ENCODE measurements at regions not wholly inside any gene's neighbourhood (a gene's known extent, or its start where the extent isn't known, plus 50 kb on each side); places are given as distances from the start of the nearest gene placed in this dataset.

GRCh38 chr16:48932216-48932855 lies 322.4 kb upstream of the N4BP1 start:
- no peaks in the 10 kb centered on the region for H3K36me3 ChIP-seq (ENCODE audit: control insufficient read depth in 4 of 4, insufficient read depth in 4 of 4, low read length in 3 of 4)
- ChIA-PET CTCF (no interaction called here), POLR2A (no interaction called here)
- DNase-seq: no peak
- WGBS (ENCODE audit: insufficient coverage): 75% methylated on average over 8 of the region's 9 CpGs
- no peaks in the 10 kb centered on the region for H3K27me3 ChIP-seq (replicated peaks in 2 of 5; ENCODE audit: control insufficient read depth in 4 of 5, insufficient read depth in 5 of 5, low read length in 4 of 5)
- H3K9me3 ChIP-seq (ENCODE audit: control extremely low read depth in 1 of 5, control insufficient read depth in 4 of 5, insufficient read depth in 2 of 5, low read depth in 1 of 5, low read length in 4 of 5): peaks cover 0 to 12% (median 9%) of the 10 kb centered on the region in 5 experiments
- H3K27ac ChIP-seq (ENCODE audit: insufficient read depth in 1 of 2, low read depth in 1 of 2, low read length in 2 of 2, poor library complexity in 1 of 2, severe bottlenecking in 2 of 2): no peak overlapping the region
- H3K4me3 ChIP-seq (ENCODE audit: control insufficient read depth in 1 of 7, extremely low read depth in 1 of 7, insufficient read depth in 4 of 7, low read depth in 2 of 7, low read length in 6 of 7): no peak overlapping the region
- H3K4me1 ChIP-seq (ENCODE audit: control extremely low read depth in 1 of 4, control insufficient read depth in 4 of 4, insufficient read depth in 4 of 4, low read length in 3 of 4): no peaks in the 10 kb centered on the region

- Histone ChIP-seq H3K27ac (ENCODE audit: insufficient read depth in 1 of 2, low read depth in 1 of 2, low read length in 2 of 2, poor library complexity in 1 of 2, severe bottlenecking in 2 of 2) (no peak overlapping the region), H3K4me1 (ENCODE audit: control extremely low read depth in 1 of 4, control insufficient read depth in 4 of 4, insufficient read depth in 4 of 4, low read length in 3 of 4) (no peaks in the 10 kb centered on the region), H3K36me3 (ENCODE audit: control insufficient read depth in 4 of 4, insufficient read depth in 4 of 4, low read length in 3 of 4) (no peaks in the 10 kb centered on the region), H3K4me3 (ENCODE audit: control insufficient read depth in 1 of 7, extremely low read depth in 1 of 7, insufficient read depth in 4 of 7, low read depth in 2 of 7, low read length in 6 of 7) (no peak overlapping the region), H3K9me3 (ENCODE audit: control extremely low read depth in 1 of 5, control insufficient read depth in 4 of 5, insufficient read depth in 2 of 5, low read depth in 1 of 5, low read length in 4 of 5) (peaks cover 0 to 12% (median 9%) of the 10 kb centered on the region in 5 experiments), H3K27me3 (replicated peaks in 2 of 5; ENCODE audit: control insufficient read depth in 4 of 5, insufficient read depth in 5 of 5, low read length in 4 of 5) (no peaks in the 10 kb centered on the region)
- POLR2A ChIA-PET: no interaction called here
- 97% methylated on average over 3 of the region's 4 CpGs for WGBS (ENCODE audit: insufficient coverage)
- DNase-seq: no peak
- CTCF ChIA-PET: no interaction called here
Measured at GRCh38 chr16:48930951-48931553, 321.1 kb upstream of the N4BP1 start.

DNA sequence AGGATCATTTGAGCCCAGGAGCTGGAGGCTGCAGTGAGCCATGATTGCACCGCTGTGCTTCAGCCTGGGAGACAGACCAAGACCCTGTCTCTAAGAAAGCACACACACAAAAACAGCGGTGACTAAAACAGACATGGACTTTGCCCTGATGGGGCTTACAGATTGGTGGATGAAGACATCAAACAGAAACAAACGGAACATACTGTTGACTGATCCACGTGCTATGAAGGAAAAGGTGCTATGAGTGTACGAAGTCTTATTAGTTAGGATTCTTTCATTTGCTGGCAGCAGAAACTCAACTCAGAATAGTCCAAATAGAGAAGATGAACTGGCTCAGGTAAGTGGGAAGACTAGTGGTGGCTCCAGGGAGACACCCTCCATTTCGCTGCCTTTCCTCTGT lies 309.8 kb upstream of the N4BP1 start:
- H3K9me3 ChIP-seq (ENCODE audit: control extremely low read depth in 1 of 5, control insufficient read depth in 4 of 5, insufficient read depth in 2 of 5, low read depth in 1 of 5, low read length in 4 of 5): no peaks in the 10 kb centered on the region
- H3K4me3 ChIP-seq (ENCODE audit: control insufficient read depth in 1 of 7, extremely low read depth in 1 of 7, insufficient read depth in 4 of 7, low read depth in 2 of 7, low read length in 6 of 7): no peak overlapping the region
- no peak overlapping the region for H3K27ac ChIP-seq (ENCODE audit: insufficient read depth in 1 of 2, low read depth in 1 of 2, low read length in 2 of 2, poor library complexity in 1 of 2, severe bottlenecking in 2 of 2)
- ChIA-PET POLR2A (no interaction called here), CTCF (no interaction called here)
- whole genome bisulfite sequencing (ENCODE audit: insufficient coverage): 94% methylated on average over 5 of the region's 6 CpGs
- H3K27me3 ChIP-seq (replicated peaks in 2 of 5; ENCODE audit: control insufficient read depth in 4 of 5, insufficient read depth in 5 of 5, low read length in 4 of 5): no peaks in the 10 kb centered on the region
- H3K4me1 ChIP-seq (ENCODE audit: control extremely low read depth in 1 of 4, control insufficient read depth in 4 of 4, insufficient read depth in 4 of 4, low read length in 3 of 4): no peaks in the 10 kb centered on the region
- DNase-seq: no peak
- no peaks in the 10 kb centered on the region for H3K36me3 ChIP-seq (ENCODE audit: control insufficient read depth in 4 of 4, insufficient read depth in 4 of 4, low read length in 3 of 4)

DNA sequence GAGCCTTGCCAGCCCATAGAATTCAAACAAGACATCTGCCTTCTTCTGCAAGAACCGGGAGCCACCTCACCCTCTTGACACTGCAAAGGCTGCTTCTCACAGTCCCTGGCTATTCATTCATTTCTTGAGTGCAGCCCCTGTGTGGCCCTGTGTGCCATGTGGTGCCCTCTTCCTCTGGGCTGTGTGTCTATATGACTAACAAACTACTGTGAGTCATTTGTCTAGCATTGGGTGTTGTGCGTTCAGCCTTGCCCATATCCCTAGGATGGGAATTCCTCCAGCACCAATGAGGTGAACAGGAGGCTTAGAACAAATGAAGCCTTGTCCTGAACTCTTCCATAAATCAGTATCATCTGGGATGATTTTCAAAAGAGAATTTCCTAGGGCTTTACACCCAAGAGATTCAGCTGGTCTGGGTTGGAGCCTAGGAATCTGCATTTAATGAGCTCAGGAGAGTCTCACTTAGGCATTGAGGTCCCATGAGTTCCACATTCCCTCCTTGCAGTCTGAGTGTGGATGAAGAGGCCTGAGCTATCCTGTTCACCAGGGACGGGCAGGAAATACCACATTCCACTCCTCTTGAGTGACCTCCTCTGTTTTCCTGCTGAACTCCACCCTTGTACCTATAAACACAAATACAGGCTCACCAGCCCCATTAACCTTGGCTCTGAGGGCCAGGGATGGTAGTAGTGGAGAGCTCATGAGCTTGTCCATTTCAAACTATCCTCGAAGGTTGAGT lies 308.7 kb upstream of the N4BP1 start:
- ChIA-PET POLR2A (no interaction called here), CTCF (no interaction called here)
- no peak overlapping the region for H3K27ac ChIP-seq (ENCODE audit: insufficient read depth in 1 of 2, low read depth in 1 of 2, low read length in 2 of 2, poor library complexity in 1 of 2, severe bottlenecking in 2 of 2)
- H3K27me3 ChIP-seq (replicated peaks in 2 of 5; ENCODE audit: control insufficient read depth in 4 of 5, insufficient read depth in 5 of 5, low read length in 4 of 5): no peaks in the 10 kb centered on the region
- DNase-seq: no peak
- H3K9me3 ChIP-seq (ENCODE audit: control extremely low read depth in 1 of 5, control insufficient read depth in 4 of 5, insufficient read depth in 2 of 5, low read depth in 1 of 5, low read length in 4 of 5): no peaks in the 10 kb centered on the region
- WGBS (ENCODE audit: insufficient coverage): 92% methylated on average over 3 of the region's 4 CpGs
- H3K4me3 ChIP-seq (ENCODE audit: control insufficient read depth in 1 of 7, extremely low read depth in 1 of 7, insufficient read depth in 4 of 7, low read depth in 2 of 7, low read length in 6 of 7): no peak overlapping the region
- no peaks in the 10 kb centered on the region for H3K4me1 ChIP-seq (ENCODE audit: control extremely low read depth in 1 of 4, control insufficient read depth in 4 of 4, insufficient read depth in 4 of 4, low read length in 3 of 4)
- H3K36me3 ChIP-seq (ENCODE audit: control insufficient read depth in 4 of 4, insufficient read depth in 4 of 4, low read length in 3 of 4): no peaks in the 10 kb centered on the region

GRCh38 chr16:48916566-48916965 lies 306.6 kb upstream of the N4BP1 start:
- H3K4me3 ChIP-seq (ENCODE audit: control insufficient read depth in 1 of 7, extremely low read depth in 1 of 7, insufficient read depth in 4 of 7, low read depth in 2 of 7, low read length in 6 of 7): no peak overlapping the region
- ChIA-PET POLR2A (no interaction called here), CTCF (no interaction called here)
- H3K27me3 ChIP-seq (replicated peaks in 2 of 5; ENCODE audit: control insufficient read depth in 4 of 5, insufficient read depth in 5 of 5, low read length in 4 of 5): no peaks in the 10 kb centered on the region
- H3K4me1 ChIP-seq (ENCODE audit: control extremely low read depth in 1 of 4, control insufficient read depth in 4 of 4, insufficient read depth in 4 of 4, low read length in 3 of 4): no peaks in the 10 kb centered on the region
- H3K36me3 ChIP-seq (ENCODE audit: control insufficient read depth in 4 of 4, insufficient read depth in 4 of 4, low read length in 3 of 4): no peaks in the 10 kb centered on the region
- WGBS (ENCODE audit: insufficient coverage): 83% methylated on average over 1 of the region's 1 CpG
- no peak for DNase-seq
- no peaks in the 10 kb centered on the region for H3K9me3 ChIP-seq (ENCODE audit: control extremely low read depth in 1 of 5, control insufficient read depth in 4 of 5, insufficient read depth in 2 of 5, low read depth in 1 of 5, low read length in 4 of 5)
- no peak overlapping the region for H3K27ac ChIP-seq (ENCODE audit: insufficient read depth in 1 of 2, low read depth in 1 of 2, low read length in 2 of 2, poor library complexity in 1 of 2, severe bottlenecking in 2 of 2)

DNA sequence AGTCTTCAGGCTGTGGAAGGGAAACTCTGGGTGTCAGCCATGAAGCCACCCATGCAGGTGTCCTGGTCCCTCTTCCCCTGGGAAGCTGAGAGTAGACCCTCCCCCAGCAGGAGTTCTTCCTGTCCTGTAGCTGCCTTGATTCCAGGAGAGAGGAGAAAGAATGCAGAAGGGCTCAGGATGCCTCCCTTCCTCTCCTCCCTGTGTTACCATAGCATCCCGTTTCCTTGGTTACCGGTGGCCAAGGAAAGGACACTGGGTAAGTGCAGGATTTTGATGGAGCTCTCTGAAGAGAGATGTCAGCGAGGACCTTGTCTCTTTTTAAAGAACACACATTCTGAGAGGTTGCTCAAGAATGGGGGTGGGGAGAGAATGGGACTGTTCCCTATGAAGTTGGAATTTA lies 304.1 kb upstream of the N4BP1 start:
- H3K27me3 ChIP-seq (replicated peaks in 2 of 5; ENCODE audit: control insufficient read depth in 4 of 5, insufficient read depth in 5 of 5, low read length in 4 of 5): peaks cover 0 to 2% (median 0%) of the 10 kb centered on the region in 5 experiments
- 78% methylated on average over 1 of the region's 3 CpGs for WGBS (ENCODE audit: insufficient coverage)
- H3K27ac ChIP-seq (ENCODE audit: insufficient read depth in 1 of 2, low read depth in 1 of 2, low read length in 2 of 2, poor library complexity in 1 of 2, severe bottlenecking in 2 of 2): no peak overlapping the region
- no peaks in the 10 kb centered on the region for H3K36me3 ChIP-seq (ENCODE audit: control insufficient read depth in 4 of 4, insufficient read depth in 4 of 4, low read length in 3 of 4)
- no peak overlapping the region for H3K4me3 ChIP-seq (ENCODE audit: control insufficient read depth in 1 of 7, extremely low read depth in 1 of 7, insufficient read depth in 4 of 7, low read depth in 2 of 7, low read length in 6 of 7)
- no peak for DNase-seq
- POLR2A ChIA-PET: no interaction called here
- CTCF ChIA-PET: no interaction called here
- no peaks in the 10 kb centered on the region for H3K9me3 ChIP-seq (ENCODE audit: control extremely low read depth in 1 of 5, control insufficient read depth in 4 of 5, insufficient read depth in 2 of 5, low read depth in 1 of 5, low read length in 4 of 5)
- H3K4me1 ChIP-seq (ENCODE audit: control extremely low read depth in 1 of 4, control insufficient read depth in 4 of 4, insufficient read depth in 4 of 4, low read length in 3 of 4): no peaks in the 10 kb centered on the region

- Histone ChIP-seq H3K27me3 (replicated peaks in 2 of 5; ENCODE audit: control insufficient read depth in 4 of 5, insufficient read depth in 5 of 5, low read length in 4 of 5) (peaks cover 0 to 2% (median 0%) of the 10 kb centered on the region in 5 experiments), H3K27ac (ENCODE audit: insufficient read depth in 1 of 2, low read depth in 1 of 2, low read length in 2 of 2, poor library complexity in 1 of 2, severe bottlenecking in 2 of 2) (no peak overlapping the region), H3K9me3 (ENCODE audit: control extremely low read depth in 1 of 5, control insufficient read depth in 4 of 5, insufficient read depth in 2 of 5, low read depth in 1 of 5, low read length in 4 of 5) (no peaks in the 10 kb centered on the region), H3K4me3 (ENCODE audit: control insufficient read depth in 1 of 7, extremely low read depth in 1 of 7, insufficient read depth in 4 of 7, low read depth in 2 of 7, low read length in 6 of 7) (no peak overlapping the region), H3K36me3 (ENCODE audit: control insufficient read depth in 4 of 4, insufficient read depth in 4 of 4, low read length in 3 of 4) (no peaks in the 10 kb centered on the region), H3K4me1 (ENCODE audit: control extremely low read depth in 1 of 4, control insufficient read depth in 4 of 4, insufficient read depth in 4 of 4, low read length in 3 of 4) (no peaks in the 10 kb centered on the region)
- CTCF ChIA-PET: no interaction called here
- 89% methylated on average over 4 of the region's 4 CpGs for WGBS (ENCODE audit: insufficient coverage)
- POLR2A ChIA-PET: no interaction called here
- DNase-seq: no peak
Measured at GRCh38 chr16:48913384-48913783, 303.4 kb upstream of the N4BP1 start.

All from common myeloid progenitor, CD34-positive (primary cell).